ENCODE measurements at regions not wholly inside any gene's neighbourhood (a gene's known extent, or its start where the extent isn't known, plus 50 kb on each side); places are given as distances from the start of the nearest gene placed in this dataset.

GRCh38 chrX:134074151-134074550 is 88.8 kb upstream of the GPC3 start:
- H3K36me3 ChIP-seq (ENCODE audit: control insufficient read depth in 2 of 2, insufficient read depth in 1 of 2, low read length in 2 of 2) = no peaks in the 10 kb centered on the region
- no peaks in the 10 kb centered on the region for H3K4me1 ChIP-seq (ENCODE audit: control insufficient read depth, insufficient read depth, low read length)
- H3K9me3 ChIP-seq (ENCODE audit: control insufficient read depth, insufficient read depth, low read depth, low read length) = no peaks in the 10 kb centered on the region
- H3K4me3 ChIP-seq (ENCODE audit: low read depth, low read length) = no peak overlapping the region
- no peak overlapping the region for H3K27ac ChIP-seq (ENCODE audit: extremely low read depth, low read depth, low read length)
- ChIA-PET CTCF (no interaction called here), POLR2A (no interaction called here)
- no peak for TF ChIP-seq YY1 (tag by site-specific recombination; IDR thresholded peaks at IDR 0.05)
- no peak for TF ChIP-seq ZFHX2 (tag by site-specific recombination; conservative IDR thresholded peaks at IDR 0.05)
- TF ChIP-seq ZNF518A (tag by site-specific recombination; conservative IDR thresholded peaks at IDR 0.05; ENCODE audit: low read depth) = no peak
- no peak for TF ChIP-seq ZNF830 (tag by site-specific recombination; IDR thresholded peaks at IDR 0.05; ENCODE audit: low read depth)
- TF ChIP-seq ZNF555 (tag by site-specific recombination; conservative IDR thresholded peaks at IDR 0.05) = no peak
- TF ChIP-seq ZNF501 (tag by site-specific recombination; IDR thresholded peaks at IDR 0.05) = no peak
- no peak for TF ChIP-seq ZNF530 (tag by site-specific recombination; IDR thresholded peaks at IDR 0.05; ENCODE audit: low read depth)
- no peak for TF ChIP-seq ZNF175 (tag by site-specific recombination; IDR thresholded peaks at IDR 0.05)
- TF ChIP-seq ZBTB20 (tag by site-specific recombination; IDR thresholded peaks at IDR 0.05) = no peak
- TF ChIP-seq TSHZ1 (tag by site-specific recombination; IDR thresholded peaks at IDR 0.05; ENCODE audit: borderline replicate concordance) = no peak
- TF ChIP-seq KLF17 (tag by site-specific recombination; IDR thresholded peaks at IDR 0.05) = no peak
- TF ChIP-seq ZNF16 (tag by site-specific recombination; IDR thresholded peaks at IDR 0.05; ENCODE audit: low read depth) = no peak

GRCh38 chrX:134075894-134076718 is 90.7 kb upstream of the GPC3 start:
- CTCF ChIA-PET = no interaction called here
- Histone ChIP-seq H3K27ac (ENCODE audit: extremely low read depth, low read depth, low read length) (no peak overlapping the region), H3K4me3 (ENCODE audit: low read depth, low read length) (no peak overlapping the region), H3K4me1 (ENCODE audit: control insufficient read depth, insufficient read depth, low read length) (no peaks in the 10 kb centered on the region), H3K9me3 (ENCODE audit: control insufficient read depth, insufficient read depth, low read depth, low read length) (no peaks in the 10 kb centered on the region), H3K36me3 (ENCODE audit: control insufficient read depth in 2 of 2, insufficient read depth in 1 of 2, low read length in 2 of 2) (no peaks in the 10 kb centered on the region)
- POLR2A ChIA-PET = no interaction called here
- TF ChIP-seq IKZF3 (tag by site-specific recombination; IDR thresholded peaks at IDR 0.05) = no peak
- TF ChIP-seq PRDM2 (tag by site-specific recombination; IDR thresholded peaks at IDR 0.05; ENCODE audit: borderline replicate concordance) = 0 out of 2 replicates have a peak, but pooled peaks have one; percentile 27
- 0 out of 2 replicates have a peak, but pooled peaks have one; percentile 12 for TF ChIP-seq ZNF423 (tag by site-specific recombination; IDR thresholded peaks at IDR 0.05)
- TF ChIP-seq ZNF174 (tag by site-specific recombination; IDR thresholded peaks at IDR 0.05) = no peak

Measured in HEK293 (cell line).